ENCODE measurements at regions not wholly inside any gene's neighbourhood (a gene's known extent, or its start where the extent isn't known, plus 50 kb on each side); places are given as distances from the start of the nearest gene placed in this dataset.

GRCh38 chr1:54460861-54461387, 54.7 kb upstream of the SSBP3 start:
- Mint-ChIP-seq H3K9me3 (no peaks in the 10 kb centered on the region), H3K27ac (peak overlapping the region in 1 of 2 donors; percentile 21), H3K36me3 (no peaks in the 10 kb centered on the region)
- no peak for DNase-seq (ENCODE audit: low spot score in 2 of 2)
- peak in 1 of 2 donors; percentile 19 for ATAC-seq

GRCh38 chr1:54460351-54460750, 54.2 kb upstream of the SSBP3 start:
- DNase-seq (ENCODE audit: low spot score in 2 of 2) (no peak), ATAC-seq (no peak)
- Mint-ChIP-seq H3K36me3 (no peaks in the 10 kb centered on the region), H3K9me3 (no peaks in the 10 kb centered on the region), H3K27ac (peak overlapping the region in 1 of 2 donors; percentile 21)

GRCh38 chr1:54459726-54460191, 53.6 kb upstream of the SSBP3 start:
- Mint-ChIP-seq H3K27ac (peak overlapping the region; percentile 21 to 55), H3K36me3 (no peaks in the 10 kb centered on the region), H3K9me3 (no peaks in the 10 kb centered on the region)
- ATAC-seq (peak; percentile 24 to 26), DNase-seq (ENCODE audit: low spot score in 2 of 2) (no peak)

GRCh38 chr1:54459140-54459539, 52.9 kb upstream of the SSBP3 start:
- H3K9me3 Mint-ChIP-seq = no peaks in the 10 kb centered on the region
- no peaks in the 10 kb centered on the region for H3K36me3 Mint-ChIP-seq
- H3K27ac Mint-ChIP-seq = peak overlapping the region in 1 of 2 donors; percentile 21
- DNase-seq (ENCODE audit: low spot score in 2 of 2) (no peak), ATAC-seq (no peak)

- Mint-ChIP-seq H3K36me3 (no peaks in the 10 kb centered on the region), H3K27ac (no peak overlapping the region), H3K9me3 (no peaks in the 10 kb centered on the region)
- ATAC-seq (no peak), DNase-seq (ENCODE audit: low spot score in 2 of 2) (no peak)
Measured at GRCh38 chr1:54456921-54457529, 50.8 kb upstream of the SSBP3 start.

- Mint-ChIP-seq H3K36me3 (no peaks in the 10 kb centered on the region), H3K9me3 (no peaks in the 10 kb centered on the region), H3K27ac (no peak overlapping the region)
- DNase-seq (ENCODE audit: low spot score in 2 of 2) = no peak
- ATAC-seq = no peak
Measured at GRCh38 chr1:54456361-54456760, 50.2 kb upstream of the SSBP3 start.
